A549 (cell line): ENCODE measurements at regions not wholly inside any gene's neighbourhood (a gene's known extent, or its start where the extent isn't known, plus 50 kb on each side); places are given as distances from the start of the nearest gene placed in this dataset.

Experiments
- ATAC-seq, 2 experiments: fragments of 200-7000 bp in 1 of 2; fragments of >200 bp in 1 of 2; cut with Nextera tagmentation in 1 of 2; cut with Tn5 transposase in 1 of 2; 3 replicates each; pipeline versions ENCODE4 v1.8.0 to v1.9.1; 2018 to 2020; ENCODE audit warnings: mild to moderate bottlenecking in 1 of 2, moderate library complexity in 1 of 2
- CTCF ChIA-PET: fragments of 300-600 bp; sonication (Branson Sonifier 250); formaldehyde crosslinking; extraction: SDS; loops from one replicate; lab custom pipeline; 2021; ENCODE audit warnings: antibody characterized with exemption, inconsistent platforms; lab: Yijun Ruan, JAX
- POLR2A ChIA-PET: fragments of 350-600 bp; formaldehyde crosslinking; extraction: SDS; loops from one replicate; lab custom pipeline; 2021; ENCODE audit warnings: antibody characterized with exemption, inconsistent platforms; lab: Yijun Ruan, JAX
- DNase-seq, 2 experiments: peaks; one replicate each; pipeline versions ENCODE4 v3.0.0 to v3.0.0-alpha.2; 2011 to 2016; ENCODE audit warnings: low read depth in 1 of 2, low spot score in 1 of 2
- FAIRE-seq: peaks from 2 replicates; lab custom pipeline; 2011; peaks lifted over from hg19 to GRCh38; lab: Jason Lieb, UNC
- H3K27ac ChIP-seq, 2 experiments: fragments of >200 bp; sonication (Bioruptor Twin); formaldehyde crosslinking; 3 replicates each; pipeline ENCODE4 v1.5.1; 2016 to 2017
- H3K4me1 ChIP-seq: fragments of >200 bp; sonication (Bioruptor Twin); formaldehyde crosslinking; 3 replicates; pipeline ENCODE4 v1.6.1; 2016
- H3K4me2 ChIP-seq: fragments of >200 bp; sonication (Bioruptor Twin); formaldehyde crosslinking; 3 replicates; pipeline ENCODE4 v1.6.1; 2016
- H3K4me3 ChIP-seq: fragments of >200 bp; sonication (Bioruptor Twin); formaldehyde crosslinking; 3 replicates; pipeline ENCODE4 v1.5.1; 2016
- H3K9me3 ChIP-seq: fragments of >200 bp; sonication (Bioruptor Twin); formaldehyde crosslinking; 3 replicates; pipeline ENCODE4 v1.6.1; 2016
- ATOH8 ChIP-seq: fragments of 250-450 bp; sonication (Bioruptor Pico); IDR thresholded peaks from 2 replicates; pipeline ENCODE4 v1.5.0; 2020; ENCODE audit warnings: low read depth, mild to moderate bottlenecking, moderate library complexity
- CEBPB ChIP-seq, 2 experiments: fragments of >200 bp in 1 of 2; sonication (Bioruptor Twin) in 1 of 2; formaldehyde crosslinking in 1 of 2; IDR thresholded peaks; 2 replicates each; pipeline ENCODE4 v1.6.1; 2012 to 2016
- EHMT2 ChIP-seq: fragments of 200-600 bp; sonication (generic); IDR thresholded peaks from 2 replicates; pipeline ENCODE4 v1.6.1; 2016; ENCODE audit warnings: antibody characterized with exemption, low read depth, mild to moderate bottlenecking, moderate library complexity
- FOSB ChIP-seq: fragments of 250-450 bp; sonication (Bioruptor Pico); IDR thresholded peaks from 2 replicates; pipeline ENCODE4 v1.5.0; 2020; ENCODE audit warnings: mild to moderate bottlenecking, moderate library complexity
- HES2 ChIP-seq: fragments of >200 bp; sonication (Bioruptor Twin); formaldehyde crosslinking; IDR thresholded peaks from 2 replicates; pipeline ENCODE4 v1.6.1; 2016
- HEYL ChIP-seq: fragments of 250-450 bp; sonication (Bioruptor Pico); IDR thresholded peaks from 2 replicates; pipeline ENCODE4 v1.8.0; 2021; ENCODE audit warnings: mild to moderate bottlenecking, moderate library complexity
- HMGXB4 ChIP-seq: fragments of 250-450 bp; sonication (Bioruptor Pico); IDR thresholded peaks from 2 replicates; pipeline ENCODE4 v1.5.0; 2021; ENCODE audit warnings: mild to moderate bottlenecking, moderate library complexity, borderline replicate concordance
- HOXB5 ChIP-seq: fragments of 250-450 bp; sonication (Bioruptor Pico); IDR thresholded peaks from 2 replicates; pipeline ENCODE4 v1.5.0; 2020; ENCODE audit warnings: mild to moderate bottlenecking, moderate library complexity
- JUN ChIP-seq, 2 experiments: fragments of >200 bp; sonication (Bioruptor Twin); formaldehyde crosslinking; IDR thresholded peaks; 2 replicates in 1 of 2; 3 replicates in 1 of 2; pipeline ENCODE4 v1.6.1; 2016 to 2017
- MAX ChIP-seq: IDR thresholded peaks from 2 replicates; pipeline ENCODE4 v1.6.1; 2012
- NPAS2 ChIP-seq: fragments of 250-450 bp; sonication (Bioruptor Pico); IDR thresholded peaks from 2 replicates; pipeline ENCODE4 v1.8.0; 2022; ENCODE audit warnings: mild to moderate bottlenecking, moderate library complexity, borderline replicate concordance
- PBX3 ChIP-seq: IDR thresholded peaks from 2 replicates; pipeline ENCODE4 v1.6.1; 2012
- PHF8 ChIP-seq: fragments of 200-600 bp; sonication (generic); IDR thresholded peaks from 2 replicates; pipeline ENCODE4 v1.6.1; 2016; ENCODE audit warnings: low read depth, mild to moderate bottlenecking, antibody characterized with exemption, moderate library complexity, borderline replicate concordance
- POLR2A ChIP-seq: IDR thresholded peaks from 2 replicates; pipeline ENCODE4 v1.6.1; 2012; ENCODE audit warnings: mild to moderate bottlenecking, low read length
- REST ChIP-seq: fragments of 200-600 bp; sonication (generic); IDR thresholded peaks from 2 replicates; pipeline ENCODE4 v1.6.1; 2016; ENCODE audit warnings: antibody characterized with exemption, mild to moderate bottlenecking, moderate library complexity
- SMC3 ChIP-seq: fragments of >200 bp; sonication (Bioruptor Twin); formaldehyde crosslinking; IDR thresholded peaks from 3 replicates; pipeline ENCODE4 v1.6.1; 2018; ENCODE audit warnings: inconsistent platforms
- SREBF2 ChIP-seq: fragments of 450-650 bp; IDR thresholded peaks from 2 replicates; pipeline ENCODE4 v1.6.1; 2014; ENCODE audit warnings: mild to moderate bottlenecking, moderate library complexity
- TP53 ChIP-seq: fragments of 250-450 bp; sonication (Bioruptor Pico); IDR thresholded peaks from 2 replicates; pipeline ENCODE4 v1.5.0; 2021; ENCODE audit warnings: mild to moderate bottlenecking, moderate library complexity
- WGBS: methylation state at CpG from one replicate; pipeline ENCODE4 v1.1.6; 2017; ENCODE audit errors: missing lambda C conversion rate; 5-methylcytosine and 5-hydroxymethylcytosine counted together

- DNase-seq (no peak), ATAC-seq (no peak; a peak in 1 of 6 replicates), FAIRE-seq (no peak)
- no peak for TF ChIP-seq SMC3
- no peak for TF ChIP-seq JUN (IDR thresholded peaks at IDR 0.05)
- TF ChIP-seq EHMT2 = no peak
- TF ChIP-seq POLR2A = no peak
- TF ChIP-seq HES2 = no peak
- no peak for TF ChIP-seq HEYL (CRISPR knock-in tag)
- TF ChIP-seq PHF8 = no peak
- TF ChIP-seq SREBF2 = no peak
- TF ChIP-seq MAX = no peak
- TF ChIP-seq TP53 = no peak
- TF ChIP-seq ATOH8 (CRISPR knock-in tag) = no peak
- TF ChIP-seq HOXB5 (CRISPR knock-in tag) = no peak
- TF ChIP-seq CEBPB (IDR thresholded peaks at IDR 0.05) = no peak
- 26% methylated on average over 1 of the region's 1 CpG for WGBS
- ChIA-PET CTCF (interaction anchor here (0.6 to 3.1 kb wide), 31 partner anchors 8 to 1203 kb away, joined by 3 to 14 read pairs (median 3); no protein-coding TSS in a partner anchor), POLR2A (interaction anchor here (1.7 kb wide), 1 partner anchor 86 kb away, joined by 7 read pairs; no protein-coding TSS in a partner anchor)
- H3K4me3 ChIP-seq = no peak overlapping the region
- no peak overlapping the region for H3K27ac ChIP-seq
- H3K4me2 ChIP-seq = no peak overlapping the region; the same call in 2 of the 3 replicates
- H3K9me3 ChIP-seq = no peaks in the 10 kb centered on the region
- no peaks in the 10 kb centered on the region for H3K4me1 ChIP-seq
Observed at GRCh38 chr5:108641596-108641995, 106.1 kb upstream of the FER start.

GRCh38 chr5:108639366-108639765, 108.3 kb upstream of the FER start:
- no peak overlapping the region for H3K4me3 ChIP-seq
- ChIA-PET CTCF (interaction anchor here (0.8 to 1.2 kb wide), 2 partner anchors 10 to 17 kb away, joined by 3 to 5 read pairs; no protein-coding TSS in a partner anchor), POLR2A (no interaction called here)
- TF ChIP-seq FOSB (no peak), REST (no peak), CEBPB (IDR thresholded peaks at IDR 0.05) (no peak), HMGXB4 (no peak)
- ATAC-seq (no peak), FAIRE-seq (no peak), DNase-seq (no peak)
- H3K4me2 ChIP-seq = no peak overlapping the region
- no peaks in the 10 kb centered on the region for H3K9me3 ChIP-seq
- H3K4me1 ChIP-seq = no peaks in the 10 kb centered on the region
- no peak overlapping the region for H3K27ac ChIP-seq
- WGBS = 53% methylated on average over 3 of the region's 3 CpGs

- CTCF ChIA-PET = interaction anchor here (0.9 to 1.8 kb wide), 2 partner anchors 43 to 1051 kb away, joined by 4 read pairs; no protein-coding TSS in a partner anchor
Observed at GRCh38 chr5:108638021-108638420, 109.7 kb upstream of the FER start.

More at GRCh38 chr5:108638021-108638420, 109.7 kb upstream of the FER start:
- TF ChIP-seq NPAS2 (no peak), PBX3 (no peak), CEBPB (IDR thresholded peaks at IDR 0.05) (no peak)
- TF ChIP-seq, all 56 proteins: peak for 0
- FAIRE-seq = no peak
- H3K4me2 ChIP-seq = no peak overlapping the region
- POLR2A ChIA-PET = no interaction called here
- H3K4me3 ChIP-seq = no peak overlapping the region
- H3K9me3 ChIP-seq = no peaks in the 10 kb centered on the region
- ATAC-seq = no peak
- H3K27ac ChIP-seq = no peak overlapping the region
- 35% methylated on average over 2 of the region's 2 CpGs for WGBS
- DNase-seq = no peak
- H3K4me1 ChIP-seq = no peaks in the 10 kb centered on the region
